ENCODE measurements at regions not wholly inside any gene's neighbourhood (a gene's known extent, or its start where the extent isn't known, plus 50 kb on each side); places are given as distances from the start of the nearest gene placed in this dataset.

DNA sequence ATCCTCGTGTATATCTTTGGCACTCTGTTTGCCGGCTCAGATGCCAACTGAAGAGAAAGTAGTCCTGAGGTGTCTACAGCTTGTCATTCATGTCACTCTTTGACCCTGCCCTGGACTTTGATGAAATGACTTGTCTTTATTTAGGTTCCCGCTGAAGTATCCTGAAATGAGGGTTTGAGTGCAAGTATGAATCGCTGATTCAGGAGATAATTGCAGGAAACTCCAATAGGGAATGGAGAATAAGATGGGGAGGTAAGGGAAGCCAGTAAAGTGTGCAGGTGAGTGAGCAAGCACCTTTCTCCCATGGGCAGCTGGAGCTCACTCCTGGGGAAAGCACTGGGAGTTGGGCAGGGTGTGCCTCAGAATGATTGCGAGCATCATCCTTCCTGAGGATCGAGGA lies 50.3 kb upstream of the ZFR start:
- TF ChIP-seq CTCF (IDR thresholded peaks at IDR 0.05 in 4 of 5, conservative IDR thresholded peaks at IDR 0.05 in 1 of 5) = no peak
- no peak for TF ChIP-seq POLR2A (IDR thresholded peaks at IDR 0.05)
